ENCODE measurements at regions not wholly inside any gene's neighbourhood (a gene's known extent, or its start where the extent isn't known, plus 50 kb on each side); places are given as distances from the start of the nearest gene placed in this dataset.

DNA sequence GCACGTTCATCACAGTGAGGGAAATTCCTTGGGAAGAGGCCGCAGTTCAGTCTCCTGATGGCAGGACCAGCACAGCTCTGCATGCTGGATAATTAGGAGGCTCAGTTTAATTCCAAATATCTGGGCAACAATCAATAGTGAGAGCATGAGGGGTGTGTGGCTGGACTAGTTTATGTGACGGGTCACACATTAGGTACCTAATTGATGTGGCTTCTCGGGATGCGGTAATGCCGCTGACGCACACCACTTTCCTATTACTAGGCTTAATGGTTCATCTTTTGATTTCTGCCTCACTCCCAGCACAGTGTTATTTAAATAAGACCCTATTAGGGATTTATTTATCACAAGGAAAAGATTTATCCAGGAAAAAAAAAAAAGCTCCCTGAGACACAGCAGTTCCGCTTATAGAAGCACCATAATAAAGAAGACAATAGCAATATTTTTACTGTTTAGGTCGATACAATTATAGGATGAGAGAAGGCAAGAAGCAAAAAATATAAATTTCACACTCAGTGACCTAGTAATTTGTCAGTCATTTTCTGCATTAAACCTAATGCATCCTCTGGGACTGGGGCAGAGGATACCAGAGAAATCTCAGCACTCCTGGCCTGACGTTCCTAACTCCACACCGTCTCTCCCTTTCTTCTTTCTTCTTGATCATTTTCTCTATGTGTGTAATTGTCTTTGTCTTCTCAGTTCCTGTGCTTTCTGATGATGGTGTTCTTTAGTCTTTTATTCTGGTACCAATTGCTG is 264.7 kb upstream of the SLC14A2 start:
- DNase-seq, result no peak

DNA sequence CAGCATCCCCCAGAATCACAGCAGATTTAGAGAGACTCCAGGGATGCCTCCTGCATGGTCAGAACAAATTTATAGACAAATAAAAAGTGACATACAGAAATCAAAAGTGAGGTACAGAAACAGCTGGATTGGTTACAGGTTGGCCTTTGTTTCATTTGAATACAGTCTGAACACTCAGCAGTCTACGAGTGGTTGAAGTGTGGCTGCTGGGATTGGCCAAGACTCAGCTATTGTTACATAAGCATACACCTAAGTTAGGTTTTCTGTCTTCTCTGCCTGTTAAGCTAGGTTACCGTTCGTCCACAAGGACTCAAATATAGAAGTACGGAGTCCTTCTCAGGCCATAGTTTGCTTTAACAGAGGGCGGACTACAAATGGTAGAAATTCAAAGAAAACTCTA is 262.4 kb upstream of the SLC14A2 start:
- no peak for DNase-seq

DNA sequence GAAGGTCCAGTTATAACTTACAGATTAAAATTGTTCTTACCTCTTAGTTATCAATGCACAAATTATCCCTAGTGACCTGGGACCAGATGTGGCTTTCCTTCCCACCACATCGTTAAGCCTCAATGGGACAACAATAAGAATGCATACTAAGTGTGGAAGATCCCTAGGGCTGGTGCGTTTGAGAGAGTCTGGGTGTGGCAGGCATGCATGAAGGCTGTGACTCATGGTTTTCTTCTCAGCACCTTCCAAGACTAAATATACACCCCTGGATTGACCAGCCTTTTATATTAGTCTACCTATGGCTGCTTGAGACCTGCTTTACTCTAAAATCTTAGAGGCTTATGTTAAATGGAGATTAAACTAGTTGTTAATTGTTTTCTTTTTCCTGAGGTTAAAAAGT is 261.7 kb upstream of the SLC14A2 start:
- no peak for DNase-seq

DNA sequence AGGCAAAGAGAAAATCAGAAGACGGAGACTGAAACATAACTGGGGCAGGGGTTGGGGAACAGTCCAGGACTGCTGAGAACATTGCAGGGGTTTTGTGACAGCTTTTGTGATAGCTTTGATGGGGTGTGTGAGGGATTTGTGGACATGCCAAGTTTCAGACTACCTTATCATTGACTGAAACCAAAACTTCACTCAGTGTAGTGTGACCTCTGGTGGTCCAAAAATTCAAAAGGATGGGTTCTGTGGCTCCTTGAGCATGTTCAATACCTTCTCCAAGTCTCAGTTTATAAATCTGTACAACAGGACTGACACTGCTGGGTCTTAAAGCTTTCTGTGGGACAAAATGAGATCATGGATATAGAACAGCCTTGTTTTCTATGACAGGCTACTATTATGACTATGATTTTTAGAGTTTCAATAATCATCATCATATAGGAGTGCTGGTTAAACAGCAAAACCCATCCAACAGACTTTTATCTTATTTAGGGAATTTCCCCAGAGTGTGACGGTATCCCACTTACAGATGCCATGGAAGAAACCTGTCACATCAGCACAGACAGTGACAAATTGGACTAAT is 259.2 kb upstream of the SLC14A2 start:
- no peak for DNase-seq

DNA sequence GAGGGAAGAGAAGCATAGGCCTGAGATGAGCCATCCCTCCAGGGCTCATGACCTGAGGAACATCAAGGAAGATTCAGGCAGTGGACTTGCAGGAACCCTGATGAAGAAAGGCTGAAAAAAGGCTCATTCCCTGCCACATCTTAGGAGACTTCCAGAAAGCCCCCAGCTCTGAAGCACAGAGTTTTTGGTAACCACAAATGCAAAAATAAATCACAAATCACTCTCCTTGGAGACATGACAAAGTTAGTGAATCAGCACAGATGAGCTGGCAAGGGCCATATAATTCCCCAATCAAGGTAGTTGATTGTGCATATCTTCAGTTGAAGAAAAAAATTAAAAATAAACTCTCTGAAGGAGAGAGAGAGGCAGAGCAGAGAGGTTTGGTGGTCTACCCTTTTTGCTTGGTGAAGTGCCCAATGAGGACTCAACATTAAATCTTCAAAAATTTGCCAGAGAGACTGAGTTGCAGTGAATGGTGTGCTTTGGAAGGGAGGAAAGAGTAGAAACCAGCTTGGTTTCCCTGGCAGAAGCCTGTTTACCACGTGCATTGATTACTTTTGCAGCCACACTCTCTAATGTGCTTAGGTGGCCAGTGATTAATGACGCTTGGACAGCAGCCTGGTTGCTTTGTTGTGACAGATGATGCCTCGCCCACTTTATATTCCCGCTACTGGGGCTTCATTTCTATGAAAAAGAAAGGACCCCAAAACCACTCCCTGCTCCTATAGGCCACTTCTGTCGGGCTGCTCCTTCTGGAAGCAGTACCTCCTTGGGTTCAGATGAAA is 257.4 kb upstream of the SLC14A2 start:
- DNase-seq, result peak; percentile 8

DNA sequence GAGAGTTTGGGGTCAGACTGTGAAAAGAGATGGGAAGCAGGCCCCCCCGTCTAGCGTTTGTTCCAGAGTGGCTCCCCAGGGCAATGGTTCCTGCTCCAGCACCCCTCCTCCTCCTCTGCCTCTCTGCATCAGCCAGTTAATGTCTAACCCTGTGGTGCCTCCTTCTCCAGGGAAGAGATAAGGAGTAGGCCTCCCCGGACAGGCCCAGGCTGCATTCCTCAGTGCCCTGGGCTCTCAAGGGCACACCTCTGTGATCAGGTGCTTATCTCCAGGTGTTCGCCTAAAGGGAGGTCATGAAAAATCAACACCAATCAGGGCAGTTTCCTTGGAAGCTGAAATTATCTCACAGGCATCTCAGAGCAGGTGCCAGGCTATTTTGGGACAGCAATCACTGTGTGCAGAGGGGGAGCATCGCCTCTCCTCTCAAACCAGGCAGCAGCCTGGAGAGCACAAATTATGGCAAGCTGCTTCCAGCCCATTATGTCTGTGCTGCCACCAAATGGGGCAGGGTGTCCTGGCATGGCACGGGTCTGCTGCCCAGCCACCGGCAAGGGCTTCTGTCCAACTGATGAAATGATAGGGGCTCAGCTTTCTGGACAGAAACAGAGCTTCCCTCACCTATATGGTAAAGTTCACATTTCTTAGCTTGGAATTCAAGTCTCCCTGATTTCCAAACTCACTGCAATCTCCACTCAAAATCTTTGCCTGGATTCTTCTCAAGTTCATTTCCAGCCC is 255.8 kb upstream of the SLC14A2 start:
- DNase-seq, result peak; percentile 71

DNA sequence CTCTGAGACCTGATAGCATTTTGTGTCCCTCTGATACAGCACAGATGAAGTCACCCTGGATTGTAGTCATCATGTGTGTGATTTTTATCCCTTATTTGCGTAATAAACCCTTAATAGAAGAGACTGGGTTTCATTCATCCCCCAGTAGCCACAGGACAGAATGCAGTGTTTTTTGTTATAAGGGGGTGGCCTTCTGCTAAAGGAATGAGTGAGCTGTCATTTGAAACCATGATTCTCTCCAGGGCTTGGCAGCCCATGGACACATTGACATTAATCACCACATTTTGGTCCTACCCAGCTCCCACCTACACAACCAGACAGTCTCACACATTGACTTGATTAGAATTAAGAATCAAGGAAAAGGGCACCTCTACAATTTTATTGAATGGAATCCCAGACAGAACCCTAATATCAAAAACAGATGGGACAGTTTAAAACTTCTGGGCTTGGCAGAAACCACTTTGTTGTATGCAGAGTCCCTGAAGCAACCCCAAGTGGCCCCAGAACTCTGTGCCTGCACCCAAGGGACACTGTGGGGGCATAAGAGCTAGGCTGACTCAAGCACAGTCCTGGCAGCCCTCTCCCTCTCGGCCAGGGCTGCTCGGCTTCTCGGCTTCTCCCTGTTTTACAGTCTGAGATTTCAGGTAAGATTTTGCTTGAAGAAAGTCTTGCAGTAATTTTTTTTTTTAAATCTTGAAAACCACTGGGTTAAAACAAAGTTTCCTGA is 254.0 kb upstream of the SLC14A2 start:
- DNase-seq, result no peak

DNA sequence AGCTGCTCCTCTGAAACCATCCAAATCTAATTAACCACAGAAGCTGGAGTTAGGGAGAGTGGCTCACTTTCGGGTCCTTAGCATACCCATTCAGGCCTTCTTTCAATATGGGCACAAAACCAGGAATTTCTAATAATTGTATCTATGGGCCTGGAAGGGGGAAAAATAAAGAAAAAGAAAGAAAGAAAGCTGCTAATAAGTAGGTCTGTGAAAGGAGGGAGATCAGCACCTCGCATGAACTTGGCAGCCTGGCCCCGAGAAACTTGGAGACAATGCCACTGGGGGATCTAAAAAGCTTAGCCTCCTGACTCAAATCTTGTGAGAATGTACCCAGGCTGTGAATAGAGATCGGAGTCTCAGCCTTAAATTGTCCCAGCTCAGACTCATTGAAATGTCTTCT is 252.1 kb upstream of the SLC14A2 start:
- DNase-seq, result no peak

DNA sequence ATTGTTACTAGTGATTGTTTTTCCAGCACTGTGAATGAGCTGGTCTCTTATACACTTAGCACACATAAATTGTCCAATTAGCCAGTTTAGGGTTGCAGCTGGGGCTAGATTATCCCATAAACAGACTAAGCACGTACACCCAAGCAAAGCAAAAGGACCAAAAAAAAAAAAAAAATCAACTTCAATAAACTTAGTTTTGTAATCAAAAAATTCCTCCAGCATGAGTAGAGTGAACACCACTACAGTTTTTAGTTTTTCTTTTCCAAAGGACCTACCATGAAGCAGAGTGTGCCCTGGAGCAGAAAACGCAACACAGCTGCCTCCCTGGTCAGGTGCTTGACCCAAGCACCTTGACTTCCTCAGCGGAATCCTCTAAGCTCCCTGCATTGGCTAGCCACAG is 249.4 kb upstream of the SLC14A2 start:
- DNase-seq, result no peak

DNA sequence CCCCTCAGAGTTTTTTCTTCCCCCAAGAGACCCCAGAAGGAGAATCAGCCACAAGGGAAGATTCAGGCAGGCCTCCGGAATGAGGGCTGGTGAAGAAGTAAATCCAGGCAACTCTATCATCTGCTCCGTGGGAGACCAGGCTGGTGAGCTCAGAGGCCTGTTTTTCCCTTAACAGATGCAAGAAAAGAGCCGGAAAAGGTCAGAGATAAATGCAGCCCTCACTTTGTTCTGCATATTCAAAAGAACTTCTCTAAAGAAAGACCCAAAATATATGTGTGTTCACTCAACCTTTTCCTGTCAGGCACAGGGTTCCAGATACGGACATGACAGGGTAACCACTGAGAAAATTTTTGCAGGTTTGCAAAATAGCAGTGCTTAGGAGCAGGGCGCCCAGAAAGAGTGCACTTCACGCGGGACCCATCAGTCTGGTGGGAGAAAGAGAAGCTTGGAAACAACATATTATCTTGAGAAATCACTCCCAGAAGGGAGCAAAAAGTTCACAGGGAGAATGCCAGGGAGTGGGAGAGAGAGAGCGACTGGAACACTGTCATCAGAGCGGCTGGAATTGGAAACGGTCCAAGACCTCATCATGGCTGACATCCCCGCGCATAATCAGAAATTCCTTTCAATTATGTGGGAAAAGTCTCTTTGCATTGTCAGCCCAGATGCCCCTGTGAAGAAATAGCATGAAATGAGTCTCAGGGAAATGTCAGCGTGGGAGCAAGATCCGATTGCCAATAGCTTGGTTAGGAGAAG is 244.8 kb upstream of the SLC14A2 start:
- no peak for DNase-seq

DNA sequence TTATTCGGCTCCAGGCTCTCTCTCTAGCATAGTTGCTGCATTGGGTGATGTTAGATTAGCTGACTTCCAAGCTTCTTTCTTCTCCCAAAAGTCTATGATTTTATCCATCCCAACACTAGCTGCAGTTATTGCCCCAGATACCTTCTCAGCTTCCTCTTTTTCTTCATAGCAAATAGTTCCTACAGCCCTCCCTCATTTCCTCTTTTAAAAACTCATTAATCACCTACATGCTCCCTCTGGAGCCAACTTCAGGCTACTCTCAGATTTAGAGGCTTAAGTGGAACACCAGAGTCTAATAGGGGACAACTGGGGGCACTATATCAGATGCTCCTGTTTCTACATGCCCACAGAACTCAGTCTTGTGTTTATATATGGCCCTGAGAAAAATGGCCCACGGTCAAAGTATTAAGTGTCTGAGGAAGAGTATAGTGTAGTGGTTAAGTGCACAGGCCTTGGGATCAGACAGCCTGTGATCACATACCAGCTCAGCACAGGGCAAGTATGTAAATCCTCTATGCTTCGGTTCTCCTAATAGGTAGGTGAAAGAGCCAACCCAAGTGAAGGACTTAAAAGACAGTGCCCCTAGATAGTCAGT is 241.9 kb upstream of the SLC14A2 start:
- no peak for DNase-seq

DNA sequence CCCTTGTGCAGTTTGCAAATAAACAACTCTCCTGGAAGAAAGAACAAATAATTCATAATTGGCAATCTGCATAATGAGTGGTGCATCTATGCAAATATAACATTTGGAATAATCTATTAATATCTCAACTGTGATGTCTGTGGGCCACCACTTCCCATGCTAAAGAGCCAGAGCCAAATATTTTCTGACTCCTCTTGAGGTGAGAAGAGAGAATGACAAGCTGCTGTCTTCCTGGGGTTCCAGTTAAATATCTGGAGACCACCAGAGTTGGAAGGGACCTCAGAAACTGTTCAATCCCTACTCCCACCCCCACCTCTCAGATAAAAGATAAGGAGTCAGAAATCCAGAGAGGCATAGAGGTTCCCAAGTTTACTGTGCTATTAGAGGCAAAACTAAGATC is 241.0 kb upstream of the SLC14A2 start:
- no peak for DNase-seq

DNA sequence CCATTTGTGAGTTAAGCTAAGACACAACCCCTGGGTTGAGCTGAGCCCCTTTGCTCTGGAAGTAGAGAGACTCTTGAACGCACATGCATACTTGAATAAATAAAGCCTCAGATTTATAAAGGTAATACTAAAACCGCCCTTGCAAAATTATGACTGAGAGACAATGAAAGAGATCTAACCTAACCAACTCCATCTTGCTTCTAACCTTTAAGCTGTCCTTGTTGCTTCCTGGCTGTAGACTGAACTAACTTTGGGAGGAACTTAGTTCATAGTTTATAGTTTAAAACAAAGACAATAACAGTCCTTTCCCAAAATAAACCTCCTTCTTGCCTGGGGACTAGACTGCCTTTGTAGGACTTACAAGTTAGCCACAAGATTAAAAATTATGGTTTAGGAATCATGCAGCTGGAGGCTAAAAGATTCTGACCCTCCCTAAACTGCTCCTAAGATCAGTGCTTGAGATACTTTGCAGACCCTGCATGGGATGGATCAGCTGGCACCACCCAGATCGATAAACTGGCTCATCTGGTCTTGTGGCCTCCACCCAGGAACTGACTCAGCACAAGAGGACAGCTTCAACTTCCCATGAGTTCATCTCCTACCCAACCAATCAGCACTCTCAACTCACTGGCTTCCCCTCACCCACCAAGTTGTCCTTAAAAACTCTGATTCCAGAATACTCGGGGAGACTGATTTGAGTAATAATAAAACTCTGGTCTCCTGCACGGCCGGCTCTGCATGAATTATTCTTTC is 240.2 kb upstream of the SLC14A2 start:
- no peak for DNase-seq

DNA sequence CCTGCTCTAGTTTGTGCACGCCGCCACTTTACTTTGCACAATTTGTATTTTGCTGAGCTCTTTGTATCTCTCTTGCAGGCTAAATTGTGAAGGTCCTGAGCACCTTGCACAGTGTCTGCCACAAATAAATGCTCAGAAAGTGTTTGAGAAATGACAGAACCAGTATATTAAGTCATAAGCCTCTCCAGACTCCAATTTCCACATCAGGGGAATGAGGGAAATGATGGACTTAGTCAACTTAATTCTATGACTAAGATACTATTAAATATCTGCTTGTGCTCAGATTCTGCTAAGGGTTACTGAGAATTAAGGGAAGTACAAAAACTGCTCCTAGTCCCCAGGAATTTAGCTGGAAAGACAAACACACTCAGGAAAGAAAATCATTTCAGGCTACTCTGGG is 239.1 kb upstream of the SLC14A2 start:
- DNase-seq, result no peak

DNA sequence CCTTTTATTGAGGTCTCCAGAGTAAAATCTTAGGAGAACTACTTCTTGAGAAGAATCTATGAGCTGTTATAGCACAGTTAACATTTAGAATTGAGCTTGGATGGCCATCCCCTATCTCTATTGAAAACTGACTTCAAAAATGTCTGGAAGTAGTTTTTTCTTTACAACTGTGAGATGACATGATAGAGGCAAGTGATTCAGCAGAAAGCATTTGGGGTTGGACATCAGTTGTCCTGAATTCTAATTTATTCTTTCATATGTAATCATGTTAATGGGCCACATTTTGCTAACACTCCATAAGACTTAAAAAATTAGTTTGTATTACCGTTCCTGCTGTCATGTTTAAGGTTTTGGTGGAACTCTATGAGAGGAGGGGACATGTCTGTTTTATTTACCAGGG is 237.0 kb upstream of the SLC14A2 start:
- no peak for DNase-seq

DNA sequence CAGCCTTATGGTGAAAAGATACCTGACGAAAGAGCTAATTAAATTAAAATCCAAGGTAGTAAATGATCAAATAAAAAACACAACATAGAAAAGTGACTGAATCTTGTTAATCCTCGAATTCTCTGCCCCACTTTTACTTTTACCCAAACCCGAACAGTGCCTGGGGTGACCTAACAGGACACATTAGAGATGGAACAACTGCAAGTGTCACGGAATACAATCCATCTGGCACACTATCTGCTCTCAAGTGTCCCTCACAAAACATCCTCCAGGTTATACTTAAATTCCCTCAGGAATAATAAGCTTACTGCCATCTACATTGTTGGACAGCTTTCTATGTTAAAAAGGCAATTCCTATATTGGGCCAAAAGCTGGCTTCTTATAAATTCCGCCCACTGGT is 236.3 kb upstream of the SLC14A2 start:
- DNase-seq, result no peak

DNA sequence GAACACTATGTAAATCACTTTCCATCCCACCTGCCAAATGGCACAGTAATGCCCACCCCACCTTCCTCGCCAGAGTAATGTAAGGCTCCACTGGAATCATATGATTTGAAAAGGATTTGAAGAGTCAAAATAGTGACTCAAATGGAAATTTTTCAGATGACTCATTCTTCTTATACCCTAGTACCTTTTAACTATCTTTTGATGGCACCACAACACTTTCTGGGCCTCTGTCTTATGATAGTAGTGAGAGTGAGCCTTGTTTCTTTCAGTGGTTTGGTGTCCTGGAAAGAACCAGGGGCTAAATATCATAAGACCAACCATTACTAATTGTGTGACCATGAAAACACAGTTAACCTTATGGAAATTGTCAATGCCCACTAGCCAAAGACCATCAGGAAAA is 235.4 kb upstream of the SLC14A2 start:
- no peak for DNase-seq

DNA sequence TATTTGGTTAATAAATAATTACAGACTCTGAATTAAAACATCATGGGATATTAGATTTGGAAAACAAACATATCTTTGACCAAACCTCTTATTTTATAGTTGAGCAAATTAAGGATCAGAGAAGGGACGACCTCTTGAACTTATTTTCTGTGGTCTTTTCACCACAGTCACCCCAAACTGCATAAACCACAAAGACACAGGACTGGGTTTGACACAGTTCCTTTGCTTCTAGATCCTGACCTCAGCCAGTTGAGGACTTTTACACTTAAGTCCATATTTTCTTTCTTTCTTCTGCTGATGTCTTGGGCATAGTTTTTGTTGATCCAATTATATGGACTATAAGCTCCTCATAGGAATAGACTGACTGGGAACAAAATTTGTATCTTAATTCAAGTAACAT is 234.0 kb upstream of the SLC14A2 start:
- DNase-seq, result no peak

DNA sequence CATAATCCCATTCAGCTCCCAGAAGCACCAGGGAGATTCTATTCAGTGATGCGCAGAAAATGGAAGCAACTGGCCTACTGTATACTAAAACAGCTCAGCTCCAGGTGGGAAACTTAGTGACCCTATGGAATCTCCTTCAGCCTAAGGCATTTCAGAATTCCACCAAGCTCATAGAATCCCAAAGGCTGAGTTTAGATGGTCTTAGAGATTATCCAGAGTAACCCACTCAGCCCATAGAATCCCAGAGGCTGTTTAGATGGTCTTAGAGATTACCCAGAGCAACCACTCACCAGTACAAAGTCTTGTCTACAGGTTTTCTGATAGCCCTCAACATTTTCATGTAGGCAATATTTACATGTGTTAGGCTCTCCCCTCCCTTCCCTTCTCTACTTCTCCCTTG is 232.0 kb upstream of the SLC14A2 start:
- no peak for DNase-seq

DNA sequence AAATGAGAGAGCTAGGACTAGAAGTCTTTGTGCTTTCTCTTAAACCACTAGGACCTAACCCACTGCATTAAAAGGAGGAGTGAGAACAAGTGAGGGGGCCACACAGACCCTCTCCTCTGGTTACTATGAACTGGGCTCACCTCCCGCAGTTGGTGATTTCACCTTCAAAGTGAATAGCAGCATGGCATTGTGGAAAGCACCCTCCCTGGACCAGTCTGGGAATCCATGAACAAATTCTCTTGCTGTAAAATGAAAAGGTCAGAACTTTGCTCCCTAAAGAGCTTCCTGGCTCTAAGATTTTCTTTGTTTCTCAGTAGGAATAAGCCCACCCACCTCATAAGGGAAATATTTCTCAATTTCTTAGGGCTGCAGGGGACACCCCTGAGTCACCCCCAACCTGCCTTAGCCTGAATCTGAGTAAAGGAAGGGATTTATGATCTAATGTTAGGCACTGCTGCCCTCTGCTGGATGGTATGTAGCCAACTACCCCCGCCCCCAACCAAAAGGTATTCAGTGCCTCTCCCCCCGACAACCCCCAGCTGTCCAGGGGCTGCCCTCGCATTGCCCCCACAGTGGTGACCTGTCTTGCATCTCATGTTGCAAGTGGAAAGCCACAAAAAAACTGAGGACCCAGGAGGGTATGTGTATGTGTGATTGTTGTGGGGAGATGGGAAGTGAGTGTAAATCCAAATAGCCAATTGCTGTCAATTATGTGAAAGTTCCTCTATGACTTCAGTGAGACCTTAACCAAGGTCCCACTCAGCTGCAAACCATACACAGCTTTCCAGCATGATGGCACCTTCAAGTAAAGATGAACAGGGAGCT is 230.9 kb upstream of the SLC14A2 start:
- peak; percentile 22 for DNase-seq
